GM23338 (cell line): ENCODE measurements at regions not wholly inside any gene's neighbourhood (a gene's known extent, or its start where the extent isn't known, plus 50 kb on each side); places are given as distances from the start of the nearest gene placed in this dataset.
"Not testable (repeated sequence)": the region's sequence is repeated elsewhere in the genome, so short reads cannot be mapped to it uniquely, and the experiment has no call there.

ENCODE experiments used
- ATAC-seq: fragments of 200-7000 bp; cut with Tn5 transposase; 3 replicates; pipeline ENCODE4 v1.9.1; 2020
- DNase-seq: peaks from one replicate; pipeline ENCODE4 v3.0.0-alpha.2; 2015; ENCODE audit warnings: low spot score
- H2AFZ ChIP-seq: fragments of 200-600 bp; sonication (generic); 2 replicates; pipeline ENCODE4 v1.8.0; 2016; ENCODE audit warnings: antibody characterized with exemption, mild to moderate bottlenecking, moderate library complexity
- H3F3A ChIP-seq: fragments of 200-600 bp; sonication (generic); replicated peaks from 2 replicates; pipeline ENCODE4 v1.8.0; 2017; ENCODE audit warnings: antibody characterized with exemption, mixed run types, low read depth
- H3K27ac ChIP-seq: fragments of 200-600 bp; sonication (generic); 2 replicates; pipeline ENCODE4 v1.6.1; 2016; ENCODE audit warnings: low read depth
- H3K27me3 ChIP-seq: fragments of 200-600 bp; sonication (generic); 2 replicates; pipeline ENCODE4 v1.8.0; 2016; ENCODE audit warnings: mild to moderate bottlenecking, mixed run types, moderate library complexity; ENCODE audit not compliant: insufficient read depth
- H3K36me3 ChIP-seq: fragments of 200-600 bp; sonication (generic); 2 replicates; pipeline ENCODE4 v1.8.0; 2016; ENCODE audit warnings: mild to moderate bottlenecking; ENCODE audit not compliant: insufficient read depth
- H3K4me1 ChIP-seq: fragments of 200-600 bp; sonication (generic); 2 replicates; pipeline ENCODE4 v1.8.0; 2016; ENCODE audit warnings: mild to moderate bottlenecking, moderate library complexity; ENCODE audit not compliant: insufficient read depth
- H3K4me2 ChIP-seq: fragments of 200-600 bp; sonication (generic); 2 replicates; pipeline ENCODE4 v1.7.1; 2017; ENCODE audit warnings: mixed run types
- H3K4me3 ChIP-seq: fragments of 200-600 bp; sonication (generic); 2 replicates; pipeline ENCODE4 v1.6.1; 2016; ENCODE audit warnings: mixed run types
- H3K79me2 ChIP-seq: fragments of 200-600 bp; sonication (generic); replicated peaks from 2 replicates; pipeline ENCODE4 v1.8.0; 2017; ENCODE audit warnings: mild to moderate bottlenecking; ENCODE audit not compliant: insufficient read depth
- H3K9me2 ChIP-seq: fragments of 200-600 bp; sonication (generic); 2 replicates; pipeline ENCODE4 v1.8.0; 2017; ENCODE audit not compliant: insufficient read depth
- H4K20me1 ChIP-seq: fragments of 200-600 bp; sonication (generic); replicated peaks from 2 replicates; pipeline ENCODE4 v1.8.0; 2017; ENCODE audit warnings: mild to moderate bottlenecking; ENCODE audit not compliant: insufficient read depth
- H3K27ac Mint-ChIP-seq: 2 replicates; pipeline ENCODE4 v1.8.0; 2020; ENCODE audit warnings: inconsistent platforms, mild to moderate bottlenecking, moderate library complexity, mixed read lengths
- H3K27me3 Mint-ChIP-seq: 3 replicates; pipeline ENCODE4 v1.8.0; 2022; ENCODE audit warnings: low read depth, mild to moderate bottlenecking, moderate library complexity, mixed read lengths, inconsistent platforms; ENCODE audit not compliant: insufficient read depth, poor library complexity
- H3K36me3 Mint-ChIP-seq: 3 replicates; pipeline ENCODE4 v1.8.0; 2021; ENCODE audit warnings: low read depth, mild to moderate bottlenecking, inconsistent platforms, moderate library complexity, mixed read lengths
- H3K4me1 Mint-ChIP-seq: 3 replicates; pipeline ENCODE4 v1.8.0; 2020; ENCODE audit warnings: mild to moderate bottlenecking, inconsistent platforms, mixed read lengths
- H3K4me3 Mint-ChIP-seq: 3 replicates; pipeline ENCODE4 v1.8.0; 2021; ENCODE audit warnings: moderate library complexity, mild to moderate bottlenecking, inconsistent platforms, mixed read lengths
- H3K9me3 Mint-ChIP-seq: 3 replicates; pipeline ENCODE4 v1.8.0; 2020; ENCODE audit warnings: moderate library complexity, mild to moderate bottlenecking, inconsistent platforms, mixed read lengths
- EZH2 ChIP-seq: fragments of 200-600 bp; sonication (generic); IDR thresholded peaks from one replicate; pipeline ENCODE4 v1.8.0; 2017; ENCODE audit warnings: antibody characterized with exemption, mild to moderate bottlenecking, low read depth; ENCODE audit not compliant: unreplicated experiment
- NANOG ChIP-seq: IDR thresholded peaks from 2 replicates; pipeline ENCODE4 v1.6.1; 2016; ENCODE audit warnings: antibody characterized with exemption, borderline replicate concordance
- POLR2AphosphoS5 ChIP-seq: IDR thresholded peaks from 2 replicates; pipeline ENCODE4 v1.6.1; 2016; ENCODE audit warnings: antibody characterized with exemption, low read depth
- ZNF114 ChIP-seq: fragments of 250-450 bp; sonication (Bioruptor Pico); IDR thresholded peaks from 2 replicates; pipeline ENCODE4 v1.5.0; 2020; ENCODE audit warnings: mild to moderate bottlenecking, moderate library complexity
- ZNF462 ChIP-seq: fragments of 250-450 bp; sonication (Bioruptor Pico); IDR thresholded peaks from 2 replicates; pipeline ENCODE4 v1.5.0; 2020; ENCODE audit warnings: mild to moderate bottlenecking, moderate library complexity

GRCh38 chr7:153245136-153245535 lies 485.6 kb downstream of the ACTR3B start:
- not testable (repeated sequence) for H3K36me3 Mint-ChIP-seq

GRCh38 chr7:153245809-153246208 lies 486.3 kb downstream of the ACTR3B start:
- Mint-ChIP-seq H3K4me1 (no peaks in the 10 kb centered on the region), H3K27ac (no peak overlapping the region), H3K4me3 (no peak overlapping the region), H3K27me3 (peaks cover 2% of the 10 kb centered on the region), H3K36me3 (peaks cover 6% of the 10 kb centered on the region; the same call in 1 of the 3 replicates), H3K9me3 (peaks cover 36% of the 10 kb centered on the region)
- Histone ChIP-seq H3K9me2 (no peaks in the 10 kb centered on the region), H4K20me1 (no peaks in the 10 kb centered on the region), H3K27me3 (no peaks in the 10 kb centered on the region), H3K4me1 (no peaks in the 10 kb centered on the region), H3K4me3 (no peak overlapping the region), H2AFZ (no peak overlapping the region), H3F3A (no peaks in the 10 kb centered on the region), H3K79me2 (no peaks in the 10 kb centered on the region), H3K4me2 (no peak overlapping the region), H3K36me3 (peaks cover 7% of the 10 kb centered on the region), H3K27ac (no peak overlapping the region)
- TF ChIP-seq NANOG (no peak), POLR2AphosphoS5 (no peak)
- DNase-seq (no peak), ATAC-seq (no peak)

More at GRCh38 chr7:153245136-153245535, 485.6 kb downstream of the ACTR3B start:
- not testable (repeated sequence) for H3K4me1 ChIP-seq, H3K9me2 ChIP-seq, H3K4me3 Mint-ChIP-seq, H3K27ac Mint-ChIP-seq, H3K79me2 ChIP-seq, H3K27me3 ChIP-seq, H3K4me1 Mint-ChIP-seq, H3K36me3 ChIP-seq, H3F3A ChIP-seq, H3K4me2 ChIP-seq, H4K20me1 ChIP-seq, DNase-seq, ATAC-seq, H3K27me3 Mint-ChIP-seq, H3K4me3 ChIP-seq, H3K27ac ChIP-seq, H2AFZ ChIP-seq
- peaks cover 31% of the 10 kb centered on the region for H3K9me3 Mint-ChIP-seq

GRCh38 chr7:153247926-153248325 lies 488.4 kb downstream of the ACTR3B start:
- Histone ChIP-seq H3K4me2 (no peak overlapping the region), H3K4me1 (no peaks in the 10 kb centered on the region), H4K20me1 (no peaks in the 10 kb centered on the region), H2AFZ (no peak overlapping the region), H3K4me3 (no peak overlapping the region), H3F3A (no peaks in the 10 kb centered on the region), H3K9me2 (no peaks in the 10 kb centered on the region), H3K79me2 (no peaks in the 10 kb centered on the region), H3K27ac (no peak overlapping the region), H3K27me3 (no peaks in the 10 kb centered on the region), H3K36me3 (peaks cover 15% of the 10 kb centered on the region)
- TF ChIP-seq ZNF462 (CRISPR knock-in tag) (no peak), ZNF114 (CRISPR knock-in tag) (no peak), EZH2 (no peak)
- Mint-ChIP-seq H3K4me1 (no peaks in the 10 kb centered on the region), H3K9me3 (peaks cover 57% of the 10 kb centered on the region), H3K36me3 (peaks cover 7% of the 10 kb centered on the region; the same call in 1 of the 3 replicates), H3K27me3 (peaks cover 2% of the 10 kb centered on the region), H3K27ac (no peak overlapping the region), H3K4me3 (no peak overlapping the region)
- ATAC-seq: no peak
- no peak for DNase-seq
